GM12878 (cell line): ENCODE measurements at regions not wholly inside any gene's neighbourhood (a gene's known extent, or its start where the extent isn't known, plus 50 kb on each side); places are given as distances from the start of the nearest gene placed in this dataset.

ENCODE experiments used
- ATAC-seq: fragments of 200-7000 bp; cut with Tn5 transposase; 3 replicates; pipeline ENCODE4 v1.9.1; 2020; ENCODE audit warnings: mild to moderate bottlenecking, moderate library complexity
- BruUV-seq: library from RNA; stranded (reverse); fragments of 400-500 nt; replicated peaks from 2 replicates; lab custom pipeline; 2021; lab: Mats Ljungman, UMichigan
- CTCF ChIA-PET: fragments of 300-600 bp; sonication (Branson Sonifier 250); formaldehyde crosslinking; extraction: SDS; loops from one replicate; lab custom pipeline; 2021; ENCODE audit warnings: inconsistent platforms; lab: Yijun Ruan, JAX
- POLR2A ChIA-PET: fragments of 350-600 bp; formaldehyde crosslinking; extraction: SDS; loops from one replicate; lab custom pipeline; 2021; ENCODE audit warnings: inconsistent platforms; lab: Charles Lee
- RAD21 ChIA-PET: fragments of 300-600 bp; sonication (Branson Sonifier 250); formaldehyde crosslinking; loops from one replicate; lab custom pipeline; 2023; ENCODE audit warnings: antibody characterized with exemption; ENCODE audit not compliant: unreplicated experiment; lab: Charles Lee
- SMC1A ChIA-PET: fragments of 300-600 bp; sonication (Branson Sonifier 250); formaldehyde crosslinking; loops from one replicate; lab custom pipeline; 2023; ENCODE audit not compliant: unreplicated experiment, uncharacterized antibody; lab: Charles Lee
- DNase-seq: peaks from one replicate; pipeline ENCODE4 v3.0.0-alpha.2; 2011; ENCODE audit warnings: low read depth, low spot score
- FAIRE-seq: peaks from 3 replicates; lab custom pipeline; 2011; peaks lifted over from hg19 to GRCh38; lab: Jason Lieb, UNC
- H2AFZ ChIP-seq: 2 replicates; pipeline ENCODE4 v1.6.0; 2011; ENCODE audit warnings: low read depth, low read length, control low read depth; ENCODE audit not compliant: control insufficient read depth
- H3K27ac ChIP-seq: 2 replicates; pipeline ENCODE4 v1.5.1; 2011; ENCODE audit warnings: control low read depth; ENCODE audit not compliant: control insufficient read depth, insufficient read depth
- H3K27me3 ChIP-seq, 2 experiments: replicated peaks in 1 of 2; 2 replicates each; pipeline versions ENCODE4 v1.6.0 to v1.6.1; 2011; ENCODE audit warnings: low read length in 1 of 2; ENCODE audit not compliant: control insufficient read depth in 2 of 2, insufficient read depth in 2 of 2
- H3K36me3 ChIP-seq, 2 experiments: 2 replicates each; pipeline ENCODE4 v1.5.1; 2011; ENCODE audit warnings: low read length in 1 of 2; ENCODE audit not compliant: control insufficient read depth in 2 of 2, insufficient read depth in 2 of 2
- H3K4me1 ChIP-seq: 2 replicates; pipeline ENCODE4 v1.6.1; 2011; ENCODE audit warnings: mild to moderate bottlenecking, low read length, moderate library complexity, mixed read lengths; ENCODE audit not compliant: control insufficient read depth, insufficient read depth
- H3K4me2 ChIP-seq: 2 replicates; pipeline ENCODE4 v1.6.0; 2011; ENCODE audit warnings: control low read depth; ENCODE audit not compliant: control insufficient read depth, insufficient read depth
- H3K4me3 ChIP-seq: fragments of 200-600 bp; sonication (generic); 2 replicates; pipeline ENCODE4 v1.5.1; 2016
- H3K79me2 ChIP-seq: 2 replicates; pipeline ENCODE4 v1.6.0; 2011; ENCODE audit warnings: low read length; ENCODE audit not compliant: control insufficient read depth, insufficient read depth
- H3K9ac ChIP-seq: 2 replicates; pipeline ENCODE4 v1.8.0; 2011; ENCODE audit warnings: low read length, control low read depth, mixed read lengths; ENCODE audit not compliant: control insufficient read depth, insufficient read depth
- H3K9me3 ChIP-seq: replicated peaks from 3 replicates; pipeline ENCODE4 v1.5.1; 2011; ENCODE audit warnings: mild to moderate bottlenecking, low read length; ENCODE audit not compliant: control insufficient read depth, insufficient read depth
- H4K20me1 ChIP-seq: 2 replicates; pipeline ENCODE4 v1.6.0; 2011; ENCODE audit not compliant: control insufficient read depth, insufficient read depth
- EP300 ChIP-seq, 2 experiments: fragments of 150-350 bp in 1 of 2; IDR thresholded peaks; 2 replicates each; pipeline ENCODE4 v1.6.1; 2011 to 2012; ENCODE audit warnings: low read depth in 2 of 2, low read length in 2 of 2, borderline replicate concordance in 1 of 2, improper control_type of control experiment in 1 of 2, inconsistent platforms in 1 of 2; ENCODE audit not compliant: control insufficient read depth in 1 of 2
- ZBTB4 ChIP-seq: fragments of 450-650 bp; formaldehyde crosslinking; IDR thresholded peaks from 2 replicates; pipeline ENCODE4 v1.4.0; 2022; ENCODE audit warnings: mild to moderate bottlenecking, moderate library complexity
- ZBTB40 ChIP-seq: fragments of 450-650 bp; IDR thresholded peaks from 2 replicates; pipeline ENCODE4 v1.6.1; 2016; ENCODE audit warnings: mild to moderate bottlenecking, moderate library complexity, borderline replicate concordance
- ZSCAN29 ChIP-seq: fragments of 450-650 bp; IDR thresholded peaks from 2 replicates; pipeline ENCODE4 v1.6.1; 2017; ENCODE audit warnings: mild to moderate bottlenecking, moderate library complexity
- WGBS: methylation state at CpG from one replicate; pipeline ENCODE4 v1.1.6; 2016; ENCODE audit warnings: low lambda C conversion rate; ENCODE audit not compliant: insufficient replicate concordance, insufficient coverage; ENCODE audit errors: missing lambda C conversion rate; 5-methylcytosine and 5-hydroxymethylcytosine counted together
- in situ Hi-C: fragments of 300-500 bp; cut with MboI; formaldehyde crosslinking; loops from 9 replicates; pipeline ENCODE4 v1.14.3; 2018; ENCODE audit warnings: mixed read lengths
- intact Hi-C: fragments of 100-400 bp; cut with micrococcal nuclease; formaldehyde crosslinking; loops from one replicate; pipeline ENCODE4 v1.14.2; 2022; ENCODE audit not compliant: unreplicated experiment

- TF ChIP-seq ZBTB4 (CRISPR knock-in tag): no peak
These were observed 239.8 kb upstream of the EGLN3 start (continued) for GRCh38 chr14:34190717-34191116.

GRCh38 chr14:34189866-34190265 is 239.0 kb upstream of the EGLN3 start:
- Histone ChIP-seq H3K27me3 (no peaks in the 10 kb centered on the region), H3K9me3 (no peaks in the 10 kb centered on the region), H3K4me3 (no peak overlapping the region), H3K79me2 (no peaks in the 10 kb centered on the region), H3K36me3 (no peaks in the 10 kb centered on the region), H3K4me2 (no peak overlapping the region), H2AFZ (no peak overlapping the region), H3K4me1 (no peaks in the 10 kb centered on the region), H3K9ac (no peak overlapping the region), H4K20me1 (no peaks in the 10 kb centered on the region), H3K27ac (no peak overlapping the region)
- ChIA-PET RAD21 (interaction anchor here (1.6 to 2.2 kb wide), 3 partner anchors 9 to 91 kb away, joined by 3 to 5 read pairs (median 5); no protein-coding TSS in a partner anchor), POLR2A (no interaction called here), SMC1A (interaction anchor here (0.9 to 3.8 kb wide), 5 partner anchors 8 to 344 kb away, joined by 3 to 26 read pairs (median 4); no protein-coding TSS in a partner anchor), CTCF (interaction anchor here (1.2 to 2.6 kb wide), 2 partner anchors 11 to 24 kb away, joined by 3 to 10 read pairs; no protein-coding TSS in a partner anchor)
- BruUV-seq: no TSS peak
- FAIRE-seq (no peak), DNase-seq (no peak), ATAC-seq (no peak)
- in situ Hi-C loops (no loop called here), intact Hi-C loops (no loop called here)
- TF ChIP-seq EP300 (IDR thresholded peaks at IDR 0.05; ENCODE audit: borderline replicate concordance in 1 of 2, control insufficient read depth in 1 of 2, low read depth in 2 of 2, low read length in 2 of 2): no peak
- TF ChIP-seq ZBTB40: peak; percentile 76; the same call in 1 of the 2 replicates
- TF ChIP-seq ZSCAN29: no peak
- 80% methylated on average over 3 of the region's 3 CpGs for WGBS
